ENCODE measurements at regions not wholly inside any gene's neighbourhood (a gene's known extent, or its start where the extent isn't known, plus 50 kb on each side); places are given as distances from the start of the nearest gene placed in this dataset.

- Mint-ChIP-seq H3K4me3 (no peak overlapping the region), H3K27me3 (peaks cover 3 to 4% of the 10 kb centered on the region in 2 donors), H3K9me3 (no peaks in the 10 kb centered on the region), H3K27ac (no peak overlapping the region), H3K4me1 (no peaks in the 10 kb centered on the region), H3K36me3 (no peaks in the 10 kb centered on the region)
- Histone ChIP-seq H3K4me1 (ENCODE audit: insufficient read depth, low read length) (no peaks in the 10 kb centered on the region), H3K4me3 (ENCODE audit: low read length in 2 of 2) (no peak overlapping the region), H3K27me3 (ENCODE audit: insufficient read depth, low read length) (no peaks in the 10 kb centered on the region), H3K27ac (ENCODE audit: low read depth, low read length) (no peak overlapping the region), H3K9me3 (ENCODE audit: control insufficient read depth in 1 of 2, low read length in 2 of 2) (no peaks in the 10 kb centered on the region), H3K36me3 (ENCODE audit: insufficient read depth, low read length) (no peaks in the 10 kb centered on the region)
- POLR2A ChIA-PET (ENCODE audit: partially characterized antibody): no interaction called here
- intact Hi-C loops (cut with micrococcal nuclease): no loop called here
- CTCF ChIA-PET (ENCODE audit: partially characterized antibody): no interaction called here
- no peak for DNase-seq
Observed at GRCh38 chr13:21814604-21815003, 143.7 kb downstream of the FGF9 start.

- intact Hi-C loops (cut with micrococcal nuclease): no loop called here
- no peaks in the 10 kb centered on the region for H3K36me3 Mint-ChIP-seq
- H3K36me3 ChIP-seq (ENCODE audit: insufficient read depth, low read length): no peaks in the 10 kb centered on the region
- DNase-seq: no peak
- no peaks in the 10 kb centered on the region for H3K4me1 ChIP-seq (ENCODE audit: insufficient read depth, low read length)
- ChIA-PET POLR2A (ENCODE audit: partially characterized antibody) (no interaction called here), CTCF (ENCODE audit: partially characterized antibody) (no interaction called here)
- H3K9me3 Mint-ChIP-seq: no peaks in the 10 kb centered on the region
- H3K27ac ChIP-seq (ENCODE audit: low read depth, low read length): no peak overlapping the region
- no peaks in the 10 kb centered on the region for H3K4me1 Mint-ChIP-seq
- H3K27me3 ChIP-seq (ENCODE audit: insufficient read depth, low read length): no peaks in the 10 kb centered on the region
- H3K4me3 ChIP-seq (ENCODE audit: low read length in 2 of 2): no peak overlapping the region
- peaks cover 1% of the 10 kb centered on the region in 2 donors for H3K27me3 Mint-ChIP-seq
- H3K4me3 Mint-ChIP-seq: no peak overlapping the region
- H3K9me3 ChIP-seq (ENCODE audit: control insufficient read depth in 1 of 2, low read length in 2 of 2): no peaks in the 10 kb centered on the region
- H3K27ac Mint-ChIP-seq: no peak overlapping the region
Observed at GRCh38 chr13:21817878-21818277, 147.0 kb downstream of the FGF9 start.

- no peak for DNase-seq
Observed at GRCh38 chr13:21822029-21822428, 151.2 kb downstream of the FGF9 start.

GRCh38 chr13:21823416-21823815 is 152.5 kb downstream of the FGF9 start:
- no peak overlapping the region for H3K27ac ChIP-seq (ENCODE audit: low read depth, low read length)
- Mint-ChIP-seq H3K36me3 (no peaks in the 10 kb centered on the region), H3K27me3 (no peaks in the 10 kb centered on the region), H3K27ac (no peak overlapping the region), H3K4me3 (no peak overlapping the region), H3K9me3 (no peaks in the 10 kb centered on the region), H3K4me1 (no peaks in the 10 kb centered on the region)
- H3K36me3 ChIP-seq (ENCODE audit: insufficient read depth, low read length): no peaks in the 10 kb centered on the region
- no peak overlapping the region for H3K4me3 ChIP-seq (ENCODE audit: low read length in 2 of 2)
- intact Hi-C loops (cut with micrococcal nuclease): no loop called here
- H3K27me3 ChIP-seq (ENCODE audit: insufficient read depth, low read length): no peaks in the 10 kb centered on the region
- ChIA-PET POLR2A (ENCODE audit: partially characterized antibody) (no interaction called here), CTCF (ENCODE audit: partially characterized antibody) (no interaction called here)
- H3K9me3 ChIP-seq (ENCODE audit: control insufficient read depth in 1 of 2, low read length in 2 of 2): no peaks in the 10 kb centered on the region
- no peak for DNase-seq
- H3K4me1 ChIP-seq (ENCODE audit: insufficient read depth, low read length): no peaks in the 10 kb centered on the region

More at GRCh38 chr13:21822029-21822428, 151.2 kb downstream of the FGF9 start:
- no peak overlapping the region for H3K4me3 ChIP-seq (ENCODE audit: low read length in 2 of 2)
- no peak overlapping the region for H3K27ac Mint-ChIP-seq
- no peaks in the 10 kb centered on the region for H3K27me3 Mint-ChIP-seq
- no peak overlapping the region for H3K27ac ChIP-seq (ENCODE audit: low read depth, low read length)
- no peaks in the 10 kb centered on the region for H3K27me3 ChIP-seq (ENCODE audit: insufficient read depth, low read length)
- no peaks in the 10 kb centered on the region for H3K9me3 ChIP-seq (ENCODE audit: control insufficient read depth in 1 of 2, low read length in 2 of 2)
- CTCF ChIA-PET (ENCODE audit: partially characterized antibody): no interaction called here
- H3K4me1 ChIP-seq (ENCODE audit: insufficient read depth, low read length): no peaks in the 10 kb centered on the region
- POLR2A ChIA-PET (ENCODE audit: partially characterized antibody): no interaction called here
- H3K36me3 Mint-ChIP-seq: no peaks in the 10 kb centered on the region
- no peaks in the 10 kb centered on the region for H3K9me3 Mint-ChIP-seq
- H3K4me1 Mint-ChIP-seq: no peaks in the 10 kb centered on the region
- intact Hi-C loops (cut with micrococcal nuclease): no loop called here
- no peak overlapping the region for H3K4me3 Mint-ChIP-seq
- no peaks in the 10 kb centered on the region for H3K36me3 ChIP-seq (ENCODE audit: insufficient read depth, low read length)

GRCh38 chr13:21823949-21824348 is 153.1 kb downstream of the FGF9 start:
- peaks cover 0 to 1% of the 10 kb centered on the region in 2 donors for H3K27me3 Mint-ChIP-seq
- no peaks in the 10 kb centered on the region for H3K4me1 ChIP-seq (ENCODE audit: insufficient read depth, low read length)
- H3K9me3 Mint-ChIP-seq: no peaks in the 10 kb centered on the region
- CTCF ChIA-PET (ENCODE audit: partially characterized antibody): no interaction called here
- no peak overlapping the region for H3K27ac ChIP-seq (ENCODE audit: low read depth, low read length)
- H3K36me3 ChIP-seq (ENCODE audit: insufficient read depth, low read length): no peaks in the 10 kb centered on the region
- no peaks in the 10 kb centered on the region for H3K36me3 Mint-ChIP-seq
- H3K27me3 ChIP-seq (ENCODE audit: insufficient read depth, low read length): no peaks in the 10 kb centered on the region
- POLR2A ChIA-PET (ENCODE audit: partially characterized antibody): no interaction called here
- no peak for DNase-seq
- no peak overlapping the region for H3K4me3 Mint-ChIP-seq
- H3K27ac Mint-ChIP-seq: peak overlapping the region in 1 of 7 donors; percentile 28
- no peaks in the 10 kb centered on the region for H3K9me3 ChIP-seq (ENCODE audit: control insufficient read depth in 1 of 2, low read length in 2 of 2)
- no peaks in the 10 kb centered on the region for H3K4me1 Mint-ChIP-seq
- H3K4me3 ChIP-seq (ENCODE audit: low read length in 2 of 2): no peak overlapping the region
- intact Hi-C loops (cut with micrococcal nuclease): no loop called here

- no peaks in the 10 kb centered on the region for H3K9me3 Mint-ChIP-seq
- DNase-seq: no peak
- ChIA-PET POLR2A (ENCODE audit: partially characterized antibody) (no interaction called here), CTCF (ENCODE audit: partially characterized antibody) (no interaction called here)
- intact Hi-C loops (cut with micrococcal nuclease): no loop called here
- Histone ChIP-seq H3K27ac (ENCODE audit: low read depth, low read length) (no peak overlapping the region), H3K4me1 (ENCODE audit: insufficient read depth, low read length) (no peaks in the 10 kb centered on the region), H3K27me3 (ENCODE audit: insufficient read depth, low read length) (no peaks in the 10 kb centered on the region), H3K4me3 (ENCODE audit: low read length in 2 of 2) (no peak overlapping the region), H3K9me3 (ENCODE audit: control insufficient read depth in 1 of 2, low read length in 2 of 2) (no peaks in the 10 kb centered on the region), H3K36me3 (ENCODE audit: insufficient read depth, low read length) (no peaks in the 10 kb centered on the region)
- H3K27ac Mint-ChIP-seq: peak overlapping the region in 1 of 7 donors; percentile 37
- H3K4me3 Mint-ChIP-seq: no peak overlapping the region
- H3K27me3 Mint-ChIP-seq: peaks cover 1% of the 10 kb centered on the region in 2 donors
- H3K4me1 Mint-ChIP-seq: no peaks in the 10 kb centered on the region
- no peaks in the 10 kb centered on the region for H3K36me3 Mint-ChIP-seq
Observed at GRCh38 chr13:21825186-21825585, 154.3 kb downstream of the FGF9 start.

- no peak overlapping the region for H3K27ac ChIP-seq (ENCODE audit: low read depth, low read length)
- Mint-ChIP-seq H3K4me1 (no peaks in the 10 kb centered on the region), H3K4me3 (no peak overlapping the region), H3K9me3 (no peaks in the 10 kb centered on the region), H3K36me3 (no peaks in the 10 kb centered on the region), H3K27me3 (peaks cover 1% of the 10 kb centered on the region in 2 donors), H3K27ac (no peak overlapping the region)
- no peaks in the 10 kb centered on the region for H3K27me3 ChIP-seq (ENCODE audit: insufficient read depth, low read length)
- POLR2A ChIA-PET (ENCODE audit: partially characterized antibody): no interaction called here
- H3K36me3 ChIP-seq (ENCODE audit: insufficient read depth, low read length): no peaks in the 10 kb centered on the region
- CTCF ChIA-PET (ENCODE audit: partially characterized antibody): no interaction called here
- intact Hi-C loops (cut with micrococcal nuclease): no loop called here
- H3K4me1 ChIP-seq (ENCODE audit: insufficient read depth, low read length): no peaks in the 10 kb centered on the region
- no peaks in the 10 kb centered on the region for H3K9me3 ChIP-seq (ENCODE audit: control insufficient read depth in 1 of 2, low read length in 2 of 2)
- no peak for DNase-seq
- H3K4me3 ChIP-seq (ENCODE audit: low read length in 2 of 2): no peak overlapping the region
Observed at GRCh38 chr13:21825801-21826200, 154.9 kb downstream of the FGF9 start.

GRCh38 chr13:21826214-21827015 is 155.5 kb downstream of the FGF9 start:
- Histone ChIP-seq H3K9me3 (ENCODE audit: control insufficient read depth in 1 of 2, low read length in 2 of 2) (no peaks in the 10 kb centered on the region), H3K4me1 (ENCODE audit: insufficient read depth, low read length) (no peaks in the 10 kb centered on the region), H3K27me3 (ENCODE audit: insufficient read depth, low read length) (no peaks in the 10 kb centered on the region), H3K27ac (ENCODE audit: low read depth, low read length) (no peak overlapping the region), H3K36me3 (ENCODE audit: insufficient read depth, low read length) (no peaks in the 10 kb centered on the region), H3K4me3 (ENCODE audit: low read length in 2 of 2) (no peak overlapping the region)
- H3K27ac Mint-ChIP-seq: no peak overlapping the region
- intact Hi-C loops (cut with micrococcal nuclease): no loop called here
- POLR2A ChIA-PET (ENCODE audit: partially characterized antibody): no interaction called here
- H3K4me1 Mint-ChIP-seq: no peaks in the 10 kb centered on the region
- H3K4me3 Mint-ChIP-seq: no peak overlapping the region
- H3K27me3 Mint-ChIP-seq: peaks cover 1% of the 10 kb centered on the region in 2 donors
- no peaks in the 10 kb centered on the region for H3K9me3 Mint-ChIP-seq
- no peak for DNase-seq
- CTCF ChIA-PET (ENCODE audit: partially characterized antibody): no interaction called here
- no peaks in the 10 kb centered on the region for H3K36me3 Mint-ChIP-seq

Measured in CD4-positive, alpha-beta memory T cell (primary cell).